PC-3 (cell line): ENCODE measurements at regions not wholly inside any gene's neighbourhood (a gene's known extent, or its start where the extent isn't known, plus 50 kb on each side); places are given as distances from the start of the nearest gene placed in this dataset.

Experiments
- ATAC-seq: fragments of 200-7000 bp; cut with Tn5 transposase; 2 replicates; pipeline ENCODE4 v1.9.1; 2020; ENCODE audit warnings: mild to moderate bottlenecking, moderate library complexity
- BruUV-seq: library from RNA; stranded (reverse); fragments of 400-500 nt; replicated peaks from 2 replicates; lab custom pipeline; 2021; lab: Mats Ljungman, UMichigan
- CTCF ChIA-PET: fragments of 300-600 bp; sonication (Branson Sonifier 250); formaldehyde crosslinking; loops from one replicate; lab custom pipeline; 2022; ENCODE audit warnings: antibody characterized with exemption; lab: Charles Lee
- POLR2A ChIA-PET: fragments of 300-600 bp; sonication (Branson Sonifier 250); formaldehyde crosslinking; loops from one replicate; lab custom pipeline; 2022; ENCODE audit warnings: antibody characterized with exemption; ENCODE audit not compliant: unreplicated experiment; lab: Charles Lee
- DNase-seq: peaks from one replicate; pipeline ENCODE4 v3.0.0-alpha.2; 2015
- H2AFZ ChIP-seq: fragments of 300-600 bp; sonication (generic); 2 replicates; pipeline ENCODE4 v1.6.0; 2016; ENCODE audit warnings: antibody characterized with exemption, low read length
- H3F3A ChIP-seq: fragments of 300-600 bp; sonication (generic); one replicate; pipeline ENCODE4 v1.6.0; 2017; ENCODE audit warnings: antibody characterized with exemption, low read length, control low read depth, mild to moderate bottlenecking; ENCODE audit not compliant: unreplicated experiment
- H3K27ac ChIP-seq: fragments of 300-600 bp; sonication (generic); 2 replicates; pipeline ENCODE4 v1.5.1; 2016; ENCODE audit warnings: mild to moderate bottlenecking, low read length
- H3K27me3 ChIP-seq: fragments of 300-600 bp; sonication (generic); 2 replicates; pipeline ENCODE4 v1.6.1; 2016; ENCODE audit warnings: low read length, mixed read lengths
- H3K36me3 ChIP-seq: fragments of 300-600 bp; sonication (generic); 2 replicates; pipeline ENCODE4 v1.6.1; 2016; ENCODE audit warnings: low read depth, mixed run types, low read length, mixed read lengths
- H3K4me1 ChIP-seq: fragments of 300-600 bp; sonication (generic); 2 replicates; pipeline ENCODE4 v1.5.1; 2016; ENCODE audit warnings: low read length; ENCODE audit not compliant: insufficient read depth
- H3K4me2 ChIP-seq: fragments of 300-600 bp; sonication (generic); 2 replicates; pipeline ENCODE4 v1.6.0; 2016; ENCODE audit warnings: low read length
- H3K4me3 ChIP-seq: fragments of 300-600 bp; sonication (generic); 2 replicates; pipeline ENCODE4 v1.5.1; 2016; ENCODE audit warnings: mild to moderate bottlenecking, low read length, mixed read lengths
- H3K79me2 ChIP-seq: fragments of 300-600 bp; sonication (generic); 2 replicates; pipeline ENCODE4 v1.6.1; 2017; ENCODE audit warnings: low read length, mixed read lengths
- H3K9ac ChIP-seq: fragments of 300-600 bp; sonication (generic); 2 replicates; pipeline ENCODE4 v1.6.0; 2016; ENCODE audit warnings: mild to moderate bottlenecking, low read length
- H3K9me2 ChIP-seq: fragments of 300-600 bp; sonication (generic); replicated peaks from 2 replicates; pipeline ENCODE4 v1.6.1; 2016; ENCODE audit warnings: mixed run types, low read length, mixed read lengths
- H3K9me3 ChIP-seq: fragments of 300-600 bp; sonication (generic); 2 replicates; pipeline ENCODE4 v1.6.1; 2016; ENCODE audit warnings: low read length, mixed read lengths
- H4K20me1 ChIP-seq: fragments of 300-600 bp; sonication (generic); 2 replicates; pipeline ENCODE4 v1.6.1; 2016; ENCODE audit warnings: low read length, mixed read lengths
- CTCF ChIP-seq: fragments of 300-600 bp; sonication (generic); conservative IDR thresholded peaks from 2 replicates; pipeline ENCODE4 v1.5.1; 2017; ENCODE audit warnings: antibody characterized with exemption, low read depth, mild to moderate bottlenecking, low read length
- EZH2 ChIP-seq: fragments of 300-600 bp; sonication (generic); IDR thresholded peaks from one replicate; pipeline ENCODE4 v1.6.1; 2017; ENCODE audit warnings: antibody characterized with exemption, mild to moderate bottlenecking, low read length; ENCODE audit not compliant: unreplicated experiment
- EZH2phosphoT487 ChIP-seq: fragments of 300-600 bp; sonication (generic); IDR thresholded peaks from 2 replicates; pipeline ENCODE4 v1.6.1; 2018; ENCODE audit warnings: mild to moderate bottlenecking, antibody characterized with exemption, low read length, borderline replicate concordance
- intact Hi-C: fragments of 100-400 bp; cut with micrococcal nuclease; formaldehyde crosslinking; loops from 2 replicates; pipeline ENCODE4 v1.9.0; 2023

- Histone ChIP-seq H3K4me3 (no peak overlapping the region), H3K9me2 (no peaks in the 10 kb centered on the region), H4K20me1 (no peaks in the 10 kb centered on the region), H3K79me2 (no peaks in the 10 kb centered on the region), H3F3A (no peaks in the 10 kb centered on the region), H3K4me1 (no peaks in the 10 kb centered on the region), H3K36me3 (no peaks in the 10 kb centered on the region), H3K9me3 (no peaks in the 10 kb centered on the region), H3K9ac (no peak overlapping the region), H2AFZ (no peak overlapping the region), H3K27me3 (no peaks in the 10 kb centered on the region), H3K27ac (no peak overlapping the region), H3K4me2 (no peak overlapping the region)
- intact Hi-C loops = no loop called here
- no TSS peak for BruUV-seq
- ATAC-seq (no peak), DNase-seq (no peak)
- ChIA-PET CTCF (no interaction called here), POLR2A (no interaction called here)
- no peak for TF ChIP-seq EZH2phosphoT487
- TF ChIP-seq EZH2 = no peak
- no peak for TF ChIP-seq CTCF
These were observed 234.8 kb downstream of the CYRIA start for GRCh38 chr2:16430846-16431245.

GRCh38 chr2:16429431-16430145, 236.0 kb downstream of the CYRIA start:
- no peak overlapping the region for H3K27ac ChIP-seq
- H3K79me2 ChIP-seq = no peaks in the 10 kb centered on the region
- no peaks in the 10 kb centered on the region for H3K4me1 ChIP-seq
- POLR2A ChIA-PET = no interaction called here
- H3K36me3 ChIP-seq = no peaks in the 10 kb centered on the region
- H3F3A ChIP-seq = no peaks in the 10 kb centered on the region
- no peaks in the 10 kb centered on the region for H3K9me3 ChIP-seq
- no TSS peak for BruUV-seq
- intact Hi-C loops = no loop called here
- TF ChIP-seq CTCF (no peak), EZH2 (no peak), EZH2phosphoT487 (no peak)
- H3K4me2 ChIP-seq = no peak overlapping the region
- no peak overlapping the region for H3K9ac ChIP-seq
- ATAC-seq (no peak), DNase-seq (no peak)
- H4K20me1 ChIP-seq = no peaks in the 10 kb centered on the region
- H3K9me2 ChIP-seq = no peaks in the 10 kb centered on the region
- no peak overlapping the region for H3K4me3 ChIP-seq
- H2AFZ ChIP-seq = no peak overlapping the region
- CTCF ChIA-PET = no interaction called here
- H3K27me3 ChIP-seq = no peaks in the 10 kb centered on the region

- POLR2A ChIA-PET = no interaction called here
- DNase-seq (no peak), ATAC-seq (no peak)
- TF ChIP-seq EZH2phosphoT487 (no peak), EZH2 (no peak), CTCF (no peak)
- no peak overlapping the region for H3K4me3 ChIP-seq
- no peaks in the 10 kb centered on the region for H4K20me1 ChIP-seq
- no peaks in the 10 kb centered on the region for H3K79me2 ChIP-seq
- no peak overlapping the region for H3K4me2 ChIP-seq
- no TSS peak for BruUV-seq
- no peaks in the 10 kb centered on the region for H3F3A ChIP-seq
- no peak overlapping the region for H3K9ac ChIP-seq
- H2AFZ ChIP-seq = no peak overlapping the region
- intact Hi-C loops = no loop called here
- H3K9me3 ChIP-seq = no peaks in the 10 kb centered on the region
- H3K9me2 ChIP-seq = no peaks in the 10 kb centered on the region
- CTCF ChIA-PET = no interaction called here
- no peaks in the 10 kb centered on the region for H3K4me1 ChIP-seq
- H3K27me3 ChIP-seq = no peaks in the 10 kb centered on the region
- H3K27ac ChIP-seq = no peak overlapping the region
- H3K36me3 ChIP-seq = no peaks in the 10 kb centered on the region
These were observed 236.6 kb downstream of the CYRIA start for GRCh38 chr2:16429002-16429401.
